Skin of body (tissue), 1 donor: ENCODE measurements at regions not wholly inside any gene's neighbourhood (a gene's known extent, or its start where the extent isn't known, plus 50 kb on each side); places are given as distances from the start of the nearest gene placed in this dataset.

Experiments
- DNase-seq: peaks from one replicate; lab custom pipeline; 2025; lab: John Stamatoyannopoulos, UW

DNA sequence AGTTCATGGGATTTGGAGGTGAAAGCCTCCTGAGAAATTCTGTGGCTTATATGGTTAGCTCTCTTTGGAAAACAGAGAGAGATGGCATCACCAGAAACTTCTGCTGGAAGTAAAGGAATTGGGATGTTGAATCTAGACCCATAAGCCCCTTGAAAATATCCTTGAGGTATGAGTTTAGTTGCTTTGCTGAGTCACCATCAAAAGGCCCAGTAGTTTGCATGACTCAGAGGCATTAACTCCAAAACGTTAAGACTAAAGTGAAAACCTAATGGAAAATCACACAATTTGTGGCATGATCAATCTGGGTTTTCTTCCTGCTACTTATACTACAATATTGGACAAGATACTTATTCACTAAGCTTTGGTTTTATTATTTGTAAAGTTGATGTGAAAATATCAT, 349.2 kb upstream of the SALL1 start:
- DNase-seq: no peak

DNA sequence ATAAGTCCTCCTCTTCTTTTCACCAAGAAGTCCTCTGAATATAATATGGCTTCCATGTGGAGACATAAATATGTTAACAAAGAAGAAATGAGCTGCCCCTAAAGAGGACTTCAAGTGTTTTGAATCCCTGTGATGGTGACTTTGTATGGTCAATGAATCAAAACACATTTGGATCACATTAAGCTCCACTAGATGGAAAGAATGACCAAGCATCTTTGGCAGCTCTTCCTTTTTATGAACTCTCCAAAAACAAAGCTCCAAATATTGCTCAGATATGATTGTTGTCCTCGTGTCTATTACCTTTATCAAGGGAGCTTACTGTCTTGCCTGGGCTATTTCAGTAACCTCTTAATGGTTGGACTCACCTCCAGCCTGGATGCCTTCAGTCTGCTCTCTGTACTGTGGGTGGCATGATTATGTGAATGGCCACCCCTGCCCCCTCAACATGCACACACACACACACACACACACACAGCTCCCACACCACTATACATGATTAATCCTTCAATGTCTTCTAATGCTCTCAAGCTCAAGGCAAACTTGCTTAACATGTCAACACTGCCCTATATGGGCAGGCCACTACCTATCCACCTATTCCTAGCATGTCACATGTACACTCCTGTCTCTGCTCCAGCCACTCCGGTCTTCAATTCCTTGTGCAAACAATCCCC, 346.6 kb upstream of the SALL1 start:
- no peak for DNase-seq

DNA sequence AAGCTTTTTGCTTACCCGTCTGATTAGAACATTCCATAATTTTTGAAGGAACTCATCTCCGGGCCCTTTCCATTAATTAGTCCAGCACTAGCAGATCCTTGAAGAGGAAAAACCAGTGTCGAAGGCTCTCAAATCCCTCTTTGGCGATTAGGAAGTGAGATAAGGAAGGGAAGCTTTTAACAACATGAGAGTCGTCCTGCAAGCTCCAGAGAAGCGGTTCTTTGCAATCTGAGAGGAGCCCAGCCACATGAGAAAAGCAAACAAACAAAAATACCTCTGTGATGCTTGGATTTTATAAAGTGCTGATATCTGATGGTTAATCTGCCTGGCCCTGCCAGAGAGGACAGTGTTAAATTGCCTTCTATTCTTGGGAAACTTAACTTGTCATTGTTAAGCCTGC, 339.8 kb upstream of the SALL1 start:
- no peak for DNase-seq

DNA sequence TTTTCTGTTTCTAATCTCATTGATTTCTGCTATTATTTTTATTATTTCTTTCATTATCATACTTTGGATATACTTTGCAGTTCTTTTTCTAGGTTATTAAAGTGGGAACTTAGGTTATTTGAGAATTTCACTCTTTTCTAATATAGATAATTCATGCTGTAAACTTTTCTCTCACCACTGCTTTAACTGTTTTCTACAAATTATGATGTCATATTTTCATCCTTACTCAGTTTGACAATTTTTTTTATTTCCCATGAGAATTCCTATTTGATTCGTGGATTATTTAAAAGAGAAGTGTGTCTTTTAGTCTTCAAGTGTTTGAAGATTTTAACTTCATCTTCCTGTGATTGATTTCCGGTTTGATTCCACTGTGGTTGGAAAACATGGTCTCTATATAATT, 336.8 kb upstream of the SALL1 start:
- DNase-seq: no peak

DNA sequence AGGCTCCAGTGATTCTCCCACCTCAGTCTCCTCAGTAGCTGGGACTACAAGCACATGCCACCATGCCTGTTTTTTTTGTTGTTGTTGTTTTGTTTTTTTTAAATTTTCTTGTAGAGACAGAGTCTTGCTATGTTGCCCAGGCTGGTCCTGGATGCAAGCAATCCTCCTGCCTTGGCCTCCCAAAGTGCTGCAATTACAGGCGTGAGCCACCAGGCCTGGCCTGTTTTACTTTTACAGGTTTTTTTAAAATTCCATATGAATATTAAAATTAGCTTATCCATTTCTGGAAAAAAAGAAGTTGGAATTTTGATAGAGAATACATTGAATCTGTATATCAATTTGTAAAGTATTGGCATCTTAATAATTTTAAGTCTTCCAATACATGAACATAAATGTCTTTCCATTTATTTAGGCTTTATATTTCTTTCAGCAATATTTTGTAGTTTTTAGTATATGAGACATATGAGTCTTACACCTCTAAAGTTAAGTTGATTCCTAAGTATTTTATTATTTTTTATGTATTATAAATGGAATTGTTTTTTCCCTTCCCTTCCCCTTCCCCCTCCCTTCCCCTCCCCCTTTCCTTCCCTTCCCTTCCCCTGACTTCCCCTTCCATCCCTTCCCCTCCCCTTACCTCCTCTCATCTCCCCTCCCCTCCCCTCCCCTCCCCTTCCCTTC, 323.5 kb upstream of the SALL1 start:
- DNase-seq: no peak

DNA sequence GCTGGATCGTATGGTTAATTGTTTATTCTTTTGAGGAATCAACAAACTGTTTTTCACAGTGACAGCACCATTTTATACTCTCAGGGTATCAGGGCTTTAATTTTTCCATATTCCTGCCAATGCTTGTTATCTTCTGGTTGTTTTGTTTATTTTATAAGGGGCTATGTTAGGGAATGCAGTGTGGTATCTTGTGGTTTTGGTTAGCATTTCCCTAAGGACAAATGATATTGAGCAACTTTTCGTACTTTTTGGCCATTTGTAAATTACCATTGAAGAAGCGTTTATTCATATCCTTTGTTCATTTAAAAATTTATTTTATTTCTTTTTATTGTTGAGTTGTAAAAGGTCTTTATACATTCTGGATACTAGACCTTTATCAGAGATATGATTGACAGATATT, 322.0 kb upstream of the SALL1 start:
- no peak for DNase-seq

DNA sequence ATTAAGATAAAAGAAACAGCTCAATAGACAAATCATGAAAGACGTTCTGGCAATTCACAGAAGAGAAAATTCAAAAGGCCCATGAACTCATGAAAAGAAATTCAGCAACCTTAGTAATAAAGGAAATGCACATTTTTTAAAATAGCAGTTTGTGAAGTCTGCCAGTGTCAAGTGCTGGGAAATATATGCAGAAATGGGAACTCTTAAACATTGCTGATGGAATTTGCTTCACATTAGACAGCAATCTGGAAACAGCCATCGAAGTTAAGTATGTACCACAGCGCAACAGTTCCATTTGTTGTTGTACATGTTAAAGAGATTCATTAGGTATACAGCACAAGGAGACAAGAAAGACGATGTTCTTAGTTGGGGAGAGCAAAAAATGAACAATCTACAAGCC, 319.4 kb upstream of the SALL1 start:
- DNase-seq: no peak

DNA sequence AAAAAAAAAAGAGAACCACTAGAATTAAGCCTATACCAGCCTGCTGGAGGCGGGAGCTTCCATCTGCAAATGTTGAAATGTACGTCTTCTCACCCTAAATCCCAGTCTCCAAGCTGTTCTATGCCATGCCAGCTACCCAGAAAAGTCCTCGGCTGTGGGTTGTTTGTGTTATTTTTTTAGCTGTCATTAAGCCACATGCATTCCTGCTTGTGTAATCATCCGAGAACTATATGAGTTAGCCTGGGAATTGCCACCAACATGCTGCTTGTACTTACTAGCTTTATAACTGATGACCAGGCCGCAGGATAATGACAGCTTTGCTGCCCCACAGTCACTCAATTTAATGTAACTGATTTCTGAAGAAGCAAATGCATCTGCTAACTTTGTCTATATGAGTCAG, 313.9 kb upstream of the SALL1 start:
- DNase-seq: no peak

DNA sequence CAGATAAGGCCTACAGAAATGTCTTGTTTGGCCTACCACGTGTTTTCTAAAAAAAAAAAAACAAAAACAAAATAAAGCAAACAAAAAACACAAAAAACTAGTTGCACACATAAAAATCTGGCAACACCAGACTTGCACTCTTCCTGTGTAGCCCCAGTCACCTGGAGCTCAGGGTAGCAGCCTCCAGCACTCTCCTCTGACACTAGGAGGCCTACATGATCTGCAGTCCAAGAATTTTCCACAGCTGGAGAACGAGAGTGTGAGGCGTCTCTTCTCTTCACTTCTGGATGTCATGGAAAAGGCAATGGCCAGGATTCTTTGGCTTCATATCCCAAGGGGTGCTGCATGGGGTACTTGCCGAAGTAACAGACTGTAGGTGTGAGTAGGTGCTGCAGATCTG, 310.2 kb upstream of the SALL1 start:
- no peak for DNase-seq

DNA sequence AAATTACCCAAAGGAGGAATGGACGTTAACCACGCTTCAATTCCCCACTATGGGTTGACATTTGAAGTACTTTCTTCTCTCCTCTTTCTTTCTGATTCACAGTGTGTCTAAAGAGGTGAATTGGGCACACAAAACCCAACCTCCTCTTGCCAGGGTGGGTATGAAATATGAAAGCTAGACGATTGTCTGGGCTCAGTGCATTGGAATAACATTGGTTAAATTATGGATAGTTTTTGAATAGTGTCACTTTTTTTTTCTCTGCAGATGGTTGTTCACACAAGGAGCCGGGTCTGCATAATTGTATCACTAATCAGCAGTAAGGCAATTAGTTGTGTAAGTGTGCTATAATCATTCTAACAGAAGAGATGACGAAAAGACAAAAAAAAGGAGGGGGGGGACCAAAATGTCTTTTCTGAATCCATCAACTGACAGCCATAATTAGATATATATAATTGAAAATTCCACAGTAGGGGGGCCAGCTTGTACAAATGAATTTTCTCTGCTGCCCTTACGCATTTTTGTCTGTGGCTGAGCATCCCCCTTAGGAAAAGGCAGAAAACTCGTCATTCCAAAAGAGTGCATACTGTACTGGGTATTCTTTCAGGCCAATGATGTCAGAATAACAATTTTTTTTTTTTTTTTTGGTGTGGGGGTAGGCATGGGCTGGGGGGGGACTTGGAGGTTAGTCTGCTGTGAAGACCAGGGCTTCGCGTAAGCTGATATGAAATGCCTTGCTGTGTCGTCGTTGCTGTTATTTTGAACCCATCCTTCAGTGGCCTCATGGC, 307.5 kb upstream of the SALL1 start:
- DNase-seq: no peak

DNA sequence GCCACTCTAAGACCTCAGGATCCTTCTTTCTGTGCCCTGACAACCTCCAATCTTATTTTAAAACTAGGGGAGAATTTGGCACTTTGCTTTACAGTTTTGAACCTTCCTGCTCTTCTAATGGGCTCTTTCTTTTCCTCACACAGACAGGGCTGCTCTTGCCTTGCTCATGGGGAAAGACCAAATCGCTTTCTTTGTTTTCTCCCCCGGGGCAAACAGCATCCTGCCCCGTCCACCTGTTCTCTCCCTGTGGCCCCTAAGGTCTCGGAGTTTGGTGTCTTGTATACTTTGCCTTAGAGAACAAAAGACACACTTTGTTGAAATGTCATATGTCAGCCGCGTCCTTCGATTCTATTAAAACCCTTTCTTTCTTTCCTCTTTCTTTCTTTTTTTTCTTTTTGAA, 306.7 kb upstream of the SALL1 start:
- DNase-seq: no peak

DNA sequence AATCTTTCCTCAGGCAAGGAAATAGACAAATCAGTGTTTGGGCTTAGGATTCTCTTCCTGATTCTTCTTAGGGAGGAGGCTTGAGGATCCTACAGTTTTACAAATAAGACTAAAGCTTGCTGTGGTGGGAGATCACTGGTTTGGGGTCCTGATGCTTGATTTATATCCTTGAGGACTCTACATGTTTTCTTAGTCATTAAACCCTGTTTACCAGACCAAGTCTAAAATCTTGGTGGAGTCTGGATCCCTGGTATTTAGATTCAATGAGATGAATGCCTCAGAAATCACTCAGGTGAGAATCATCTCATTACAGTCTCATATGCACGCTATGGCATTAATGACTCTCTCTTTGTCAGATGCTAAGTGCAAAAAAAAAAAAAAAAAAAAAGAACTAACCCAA, 304.3 kb upstream of the SALL1 start:
- DNase-seq: no peak

DNA sequence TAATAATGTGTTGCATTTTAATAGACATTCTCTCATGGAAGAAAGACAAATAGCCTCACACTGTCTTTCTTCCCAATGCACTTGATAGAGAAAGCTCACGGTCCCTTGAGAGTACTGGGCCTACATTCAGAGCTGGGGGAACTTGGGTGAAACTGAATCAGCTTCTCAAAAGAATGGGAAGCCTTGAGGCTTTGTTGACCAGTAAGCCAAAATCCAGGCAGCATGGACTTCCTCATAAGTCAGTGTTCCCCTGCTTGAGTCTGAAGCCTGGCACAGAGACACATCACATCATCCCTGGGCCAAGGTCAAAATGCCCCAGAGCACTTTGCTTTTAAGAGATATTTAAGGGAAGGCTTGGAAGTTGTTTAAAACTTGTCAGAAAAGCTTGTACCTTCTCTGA, 302.2 kb upstream of the SALL1 start:
- no peak for DNase-seq

DNA sequence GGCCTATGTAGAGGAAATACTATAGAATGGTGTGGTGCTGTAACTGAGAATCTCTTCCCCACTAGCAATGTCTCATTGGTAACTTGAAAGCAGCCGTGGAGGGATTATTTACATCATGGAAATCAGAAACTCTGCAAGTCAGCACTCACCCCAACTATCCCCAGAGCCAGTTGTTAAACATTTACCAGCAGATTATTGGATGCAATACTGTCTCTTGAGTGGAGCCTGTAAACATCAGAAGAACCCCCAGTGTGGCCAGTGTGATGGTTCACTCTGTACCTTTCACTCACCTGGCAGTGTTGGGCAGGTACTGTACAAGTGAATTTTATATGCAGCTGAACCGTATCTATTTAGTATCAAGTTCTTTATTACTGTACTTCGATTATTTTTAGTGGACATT, 299.8 kb upstream of the SALL1 start:
- DNase-seq: no peak

DNA sequence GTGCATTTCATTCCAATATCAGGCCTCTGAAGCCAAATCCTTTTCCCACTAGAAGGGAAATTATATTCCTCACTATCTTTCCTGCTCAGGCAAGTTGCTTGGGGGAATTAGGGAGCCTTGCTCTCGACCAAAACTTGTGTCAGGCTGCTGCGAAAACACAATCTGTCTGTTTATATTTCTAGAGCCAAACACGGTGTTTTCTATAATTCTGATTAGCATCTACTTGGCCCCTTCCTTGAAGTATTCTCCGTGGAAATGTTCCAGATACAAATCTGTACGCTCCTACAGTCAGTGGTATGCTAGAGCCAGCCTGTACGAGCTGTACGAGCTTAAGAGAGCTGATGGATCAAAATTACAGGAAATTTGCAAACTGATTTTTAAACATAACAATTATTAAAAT, 299.3 kb upstream of the SALL1 start:
- DNase-seq: no peak

DNA sequence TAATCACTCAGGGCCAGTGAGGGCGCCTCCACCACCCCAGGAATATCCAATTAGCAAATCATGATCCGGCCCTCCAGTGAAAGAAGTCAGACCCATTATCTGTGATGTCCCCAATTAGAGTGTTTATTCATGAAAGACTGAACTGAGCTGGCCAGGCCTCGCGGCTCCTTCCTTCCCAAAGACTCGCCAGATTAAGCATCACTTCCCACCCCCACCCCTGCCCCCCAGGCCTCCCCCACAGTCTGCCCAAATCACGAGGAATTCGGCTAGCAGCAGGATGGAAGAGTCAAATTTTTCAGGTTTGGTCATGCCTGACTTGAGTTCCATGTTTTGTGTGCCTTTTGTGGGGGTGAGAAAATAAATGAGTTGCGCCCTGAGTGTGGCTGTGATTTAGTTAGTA, 298.4 kb upstream of the SALL1 start:
- no peak for DNase-seq

DNA sequence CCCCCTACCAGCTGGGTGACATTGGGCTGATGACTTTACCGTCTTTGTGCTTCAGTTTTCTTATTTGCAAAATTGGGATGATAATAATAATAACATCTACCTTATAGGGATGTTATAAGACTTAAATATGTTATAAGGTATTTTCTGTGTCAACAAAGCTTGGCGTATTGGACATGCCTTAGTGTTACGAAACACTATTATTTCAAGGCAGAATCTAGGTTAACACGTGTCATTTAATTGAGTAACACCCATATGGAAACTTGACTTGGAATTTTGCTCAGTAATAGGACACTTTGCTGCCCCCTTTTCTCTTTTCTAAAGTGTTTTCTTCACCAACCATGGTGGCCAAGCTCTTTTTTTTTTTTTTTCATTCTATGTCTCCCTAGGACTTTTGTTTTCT, 294.2 kb upstream of the SALL1 start:
- no peak for DNase-seq

DNA sequence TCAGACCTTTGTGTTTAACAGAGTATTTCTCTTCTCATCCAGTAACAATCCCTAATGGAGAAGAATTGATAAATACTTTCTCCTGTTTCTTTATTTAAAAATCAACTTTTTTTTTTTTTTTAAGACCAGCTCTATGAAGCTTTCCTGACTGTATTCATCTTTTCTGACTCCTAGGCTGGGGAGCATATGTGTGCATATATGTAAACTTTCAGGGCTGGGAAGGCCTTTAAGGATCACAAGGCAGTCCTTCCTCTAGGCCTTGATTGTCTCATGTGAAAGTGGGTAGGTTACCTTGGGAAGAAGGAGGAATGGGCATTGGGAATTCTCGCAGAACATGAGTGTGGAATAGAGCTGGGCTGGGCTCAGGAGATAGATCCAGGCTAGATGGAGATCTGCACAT, 292.9 kb upstream of the SALL1 start:
- DNase-seq: no peak

DNA sequence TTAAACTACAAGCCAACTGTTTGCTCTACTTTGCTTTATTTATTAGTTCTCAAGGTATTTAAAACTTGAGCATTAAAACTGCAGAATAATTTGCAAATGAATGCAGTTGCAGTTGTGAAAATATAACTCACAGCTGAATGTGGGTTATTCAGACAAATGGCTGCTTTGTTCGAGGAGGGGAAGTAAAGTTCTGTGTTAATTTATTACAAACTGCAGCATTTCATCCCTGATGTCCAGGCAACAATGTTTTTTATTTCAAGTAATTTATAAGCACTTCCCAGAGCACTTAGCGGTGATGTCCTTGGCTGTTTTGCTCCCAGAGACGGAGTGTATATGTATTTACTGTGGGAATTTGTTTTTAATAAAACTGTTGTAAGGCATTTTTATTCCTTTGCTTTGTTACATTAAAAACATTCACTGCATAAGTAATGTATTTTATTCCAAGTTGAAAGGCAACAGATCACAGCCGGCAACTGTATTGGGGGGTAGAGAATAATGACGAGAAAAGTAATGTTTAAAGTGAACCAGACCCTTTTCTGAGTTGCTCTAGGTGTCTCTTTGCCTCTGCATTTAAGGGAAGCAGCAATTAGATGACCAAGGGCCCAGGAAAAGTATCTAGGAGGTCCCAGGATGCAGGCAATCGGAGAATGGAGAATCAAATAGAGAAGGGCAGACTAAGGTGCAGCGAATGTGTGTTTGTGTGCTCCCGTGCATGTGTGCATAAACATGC, 291.2 kb upstream of the SALL1 start:
- DNase-seq: no peak

DNA sequence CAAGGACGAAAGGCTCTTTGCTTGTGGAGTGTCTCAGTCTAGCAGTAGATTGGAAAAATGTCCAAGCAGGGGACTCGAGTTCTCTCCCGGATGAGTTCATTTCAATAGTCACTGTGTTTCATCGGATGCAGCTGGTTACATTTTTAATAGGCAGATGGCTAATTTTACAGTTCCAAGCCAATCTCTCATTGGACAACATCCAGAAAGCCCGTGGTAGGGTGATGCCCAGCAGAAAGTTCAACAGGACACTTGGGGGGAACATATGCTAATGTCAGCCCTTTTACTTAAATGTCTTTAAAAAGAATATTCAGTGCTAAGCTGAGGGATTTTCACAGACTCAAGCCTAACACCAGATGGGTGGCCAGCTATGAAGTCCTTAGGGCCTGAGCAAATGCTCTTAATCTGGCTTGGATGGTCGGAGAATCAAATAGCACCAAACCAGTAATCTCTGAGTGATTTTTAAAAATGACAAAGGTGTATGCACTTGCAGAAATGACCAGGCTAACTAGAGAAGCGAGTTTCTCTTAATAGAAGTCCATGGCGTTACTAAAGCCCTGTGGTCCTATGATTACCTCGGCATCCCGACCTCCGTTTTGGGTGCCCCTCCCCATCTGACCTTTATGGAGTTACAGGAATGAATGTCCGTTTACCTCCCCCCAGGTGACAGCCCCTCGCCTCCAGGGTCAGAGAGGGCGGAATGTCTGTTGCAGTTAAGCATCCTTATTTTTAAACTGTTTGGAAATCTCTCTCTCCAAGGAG, 289.2 kb upstream of the SALL1 start:
- no peak for DNase-seq

DNA sequence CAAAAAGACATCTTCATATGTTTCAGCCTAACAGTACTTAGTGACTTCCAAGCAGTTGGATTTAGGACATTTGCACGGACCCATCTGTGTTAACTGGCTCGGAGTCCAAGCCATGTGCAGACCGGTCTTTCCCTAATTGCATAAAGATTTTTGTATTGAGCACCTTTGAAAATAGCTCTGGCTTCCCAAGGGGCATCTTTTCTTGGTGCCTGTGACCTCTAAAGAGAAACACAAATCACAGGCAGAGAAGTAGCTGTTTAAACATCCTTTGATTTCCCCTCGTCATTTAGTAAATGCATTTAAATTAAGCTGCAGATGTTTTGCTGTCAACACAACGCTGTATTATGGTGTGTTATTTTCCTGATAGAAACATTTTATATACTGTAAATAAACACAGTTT, 288.2 kb upstream of the SALL1 start:
- DNase-seq: no peak
